Heart right ventricle (tissue), 16 donors: ENCODE measurements at regions not wholly inside any gene's neighbourhood (a gene's known extent, or its start where the extent isn't known, plus 50 kb on each side); places are given as distances from the start of the nearest gene placed in this dataset.

Experiments used
- ATAC-seq, 8 donors: fragments of 200-7000 bp; cut with Tn5 transposase; one replicate each; pipeline ENCODE4 v1.9.1; 2020; ENCODE audit warnings: mild to moderate bottlenecking in 8 of 8, moderate library complexity in 8 of 8, moderate number of reproducible peaks in 1 of 8
- DNase-seq, 2 donors: peaks; one replicate each; pipeline ENCODE4 v3.0.0-alpha.2; 2020
- H3K27ac ChIP-seq, 10 donors: fragments of 200-600 bp; sonication (generic) in 2 of 10; one replicate each; pipeline versions ENCODE4 v1.5.0 to v1.8.0; 2020 to 2022; ENCODE audit warnings: mild to moderate bottlenecking in 3 of 10
- H3K27me3 ChIP-seq, 7 donors: fragments of 200-600 bp; one replicate each; pipeline ENCODE4 v1.8.0; 2021 to 2022; ENCODE audit warnings: mild to moderate bottlenecking in 2 of 7
- H3K36me3 ChIP-seq, 9 donors: fragments of 200-600 bp; sonication (generic) in 1 of 9; one replicate each; pipeline versions ENCODE4 v1.5.0 to v1.8.0; 2020 to 2022; ENCODE audit warnings: mild to moderate bottlenecking in 2 of 9
- H3K4me1 ChIP-seq, 9 donors: fragments of 200-600 bp; sonication (generic) in 1 of 9; one replicate each; pipeline versions ENCODE4 v1.5.0 to v1.8.0; 2020 to 2022; ENCODE audit warnings: mild to moderate bottlenecking in 4 of 9
- H3K4me3 ChIP-seq, 10 donors: fragments of 200-600 bp; sonication (generic) in 2 of 10; one replicate each; pipeline versions ENCODE4 v1.5.0 to v1.8.0; 2020 to 2022; ENCODE audit warnings: mild to moderate bottlenecking in 7 of 10, moderate library complexity in 2 of 10
- H3K9me3 ChIP-seq, 11 donors: fragments of 200-600 bp in 10 of 11; sonication (generic) in 2 of 11; one replicate each; pipeline versions ENCODE4 v1.5.0 to v1.8.0; 2013 to 2022; ENCODE audit warnings: mild to moderate bottlenecking in 2 of 11, control low read depth in 1 of 11, moderate library complexity in 1 of 11
- WGBS, 2 donors: extraction: QIAGEN DNeasy Blood & Tissue Kit; methylation state at CpG; one replicate each; pipeline ENCODE4 v1.1.7; 2013; ENCODE audit warnings: inconsistent platforms in 1 of 2; 5-methylcytosine and 5-hydroxymethylcytosine counted together
- intact Hi-C, 10 donors: fragments of 100-400 bp; cut with DNase I; formaldehyde crosslinking; loops; one replicate each; pipeline versions ENCODE4 v1.11.1 to v1.14.2; 2022
- TF ChIP-seq, protein P1 (sequence below), 9 donors: fragments of 200-600 bp; sonication (generic) in 2 of 9; IDR thresholded peaks; one replicate each; pipeline versions ENCODE4 v1.5.0 to v1.8.0; 2021 to 2022; ENCODE audit warnings: antibody characterized with exemption in 9 of 9, mild to moderate bottlenecking in 5 of 9, moderate library complexity in 1 of 9
- donor health status: Arrhythmogenic right ventricular cardiomyopathy.
- donor health status: ischemic (EF 13 %, LVEDD 7.1; RV severe dilation, severe dysfunction).
- donor health status: healthy with polysubstance abuse.
- donor health status: DM: no; HTN: yes; CAD: no.
- donor health status: DM: no; HTN: no; CAD: no.
- donor health status: ischemic (EF 25% LVEDD 6.9; RV normal size, moderate dysfunction).
- donor health status: ischemic (EF 25% LVEDD 5.7; RV mildly dilated, moderate dysfunction).
- donor health status: healthy.
- donor health status: DM: yes; HTN: yes; CAD: no.
- donor health status: Ischemic cardiomyopathy.
- donor health status: ischemic (EF 35%, LVEDD 5.7; RV mildly dilated, moderate dysfunction).
- donor health status: nonischemic (EF 11% LVEDD 7.7; RV severe dilation, severe dysfunction).
- donor health status: DM: yes; HTN: yes; CAD: no.
- donor health status: PGD.
- donor health status: ischemic (EF 29% LVEDD 5.4; RV normal size, mild dysfunction).
- donor health status: nonischemic (EF 23%, LVEDD 6.1; RV moderate dilation, normal function).

DNA sequence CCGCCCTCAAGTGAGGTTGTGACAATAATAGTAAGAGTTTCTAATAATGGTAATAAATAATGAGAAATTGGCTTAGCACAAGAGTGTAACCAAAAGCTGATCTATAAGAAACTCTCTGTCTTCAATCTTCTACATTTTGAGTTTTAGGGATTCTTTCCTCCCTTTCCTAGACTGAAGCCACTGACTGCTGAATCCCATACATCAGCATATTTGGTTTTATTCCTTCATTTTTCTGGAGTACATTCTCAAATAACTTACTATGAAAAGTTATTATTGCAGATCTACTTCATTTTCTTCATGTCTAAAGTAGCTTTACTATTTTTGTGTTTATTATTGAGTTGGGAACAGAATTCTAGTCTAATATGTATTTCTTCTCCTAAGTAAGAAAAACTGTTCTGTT is 49.9 kb upstream of the ADAD1 start:
- Histone ChIP-seq H3K27me3 (no peaks in the 10 kb centered on the region), H3K4me3 (no peak overlapping the region), H3K36me3 (peaks cover 0 to 91% (median 36%) of the 10 kb centered on the region in 9 donors), H3K4me1 (no peaks in the 10 kb centered on the region), H3K9me3 (no peaks in the 10 kb centered on the region), H3K27ac (no peak overlapping the region)
- ATAC-seq (no peak), DNase-seq (no peak)
- intact Hi-C loops: loop anchor here in 1 of 10 donors (10.0 kb wide), 1 partner anchor 64 kb away; no protein-coding TSS in a partner anchor
- TF ChIP-seq, protein P1, sequence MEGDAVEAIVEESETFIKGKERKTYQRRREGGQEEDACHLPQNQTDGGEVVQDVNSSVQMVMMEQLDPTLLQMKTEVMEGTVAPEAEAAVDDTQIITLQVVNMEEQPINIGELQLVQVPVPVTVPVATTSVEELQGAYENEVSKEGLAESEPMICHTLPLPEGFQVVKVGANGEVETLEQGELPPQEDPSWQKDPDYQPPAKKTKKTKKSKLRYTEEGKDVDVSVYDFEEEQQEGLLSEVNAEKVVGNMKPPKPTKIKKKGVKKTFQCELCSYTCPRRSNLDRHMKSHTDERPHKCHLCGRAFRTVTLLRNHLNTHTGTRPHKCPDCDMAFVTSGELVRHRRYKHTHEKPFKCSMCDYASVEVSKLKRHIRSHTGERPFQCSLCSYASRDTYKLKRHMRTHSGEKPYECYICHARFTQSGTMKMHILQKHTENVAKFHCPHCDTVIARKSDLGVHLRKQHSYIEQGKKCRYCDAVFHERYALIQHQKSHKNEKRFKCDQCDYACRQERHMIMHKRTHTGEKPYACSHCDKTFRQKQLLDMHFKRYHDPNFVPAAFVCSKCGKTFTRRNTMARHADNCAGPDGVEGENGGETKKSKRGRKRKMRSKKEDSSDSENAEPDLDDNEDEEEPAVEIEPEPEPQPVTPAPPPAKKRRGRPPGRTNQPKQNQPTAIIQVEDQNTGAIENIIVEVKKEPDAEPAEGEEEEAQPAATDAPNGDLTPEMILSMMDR (IDR thresholded peaks at IDR 0.05): no peak
- WGBS, 2 donors: 96 to 100% methylated on average over 1 of the region's 1 CpG
